ENCODE measurements at regions not wholly inside any gene's neighbourhood (a gene's known extent, or its start where the extent isn't known, plus 50 kb on each side); places are given as distances from the start of the nearest gene placed in this dataset.

DNA sequence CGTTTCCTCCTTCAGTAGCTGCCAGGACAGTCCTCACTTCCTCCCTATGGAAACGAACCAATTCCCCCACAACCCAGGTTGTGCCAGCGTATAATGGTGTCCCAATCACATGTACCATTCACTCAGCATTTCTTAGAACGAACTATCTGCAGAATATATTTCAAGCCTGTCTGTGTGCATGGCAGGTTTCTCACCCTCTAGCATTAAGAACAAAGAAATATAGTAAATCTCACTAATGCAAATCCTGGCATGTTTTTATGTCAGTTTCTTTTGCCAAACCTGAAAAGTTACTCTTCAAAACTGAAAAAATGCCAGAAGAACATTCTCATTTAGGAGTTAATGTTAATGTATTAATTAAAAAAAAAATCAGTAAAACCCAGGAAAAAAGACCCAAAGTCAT, 405.9 kb upstream of the KLF6 start:
- no peak overlapping the region for H3K4me3 ChIP-seq
- no peaks in the 10 kb centered on the region for H3K27me3 ChIP-seq (replicated peaks)
- H3K27ac ChIP-seq = no peak overlapping the region
- 0 out of 2 replicates have a peak, but pooled peaks cover 3% of the 10 kb centered on the region for H3K4me1 ChIP-seq (replicated peaks)
- DNase-seq (ENCODE audit: low read depth in 1 of 2, low spot score in 2 of 2) = no peak
- H3K36me3 ChIP-seq = no peaks in the 10 kb centered on the region
- H3K9me3 ChIP-seq (replicated peaks) = no peaks in the 10 kb centered on the region

DNA sequence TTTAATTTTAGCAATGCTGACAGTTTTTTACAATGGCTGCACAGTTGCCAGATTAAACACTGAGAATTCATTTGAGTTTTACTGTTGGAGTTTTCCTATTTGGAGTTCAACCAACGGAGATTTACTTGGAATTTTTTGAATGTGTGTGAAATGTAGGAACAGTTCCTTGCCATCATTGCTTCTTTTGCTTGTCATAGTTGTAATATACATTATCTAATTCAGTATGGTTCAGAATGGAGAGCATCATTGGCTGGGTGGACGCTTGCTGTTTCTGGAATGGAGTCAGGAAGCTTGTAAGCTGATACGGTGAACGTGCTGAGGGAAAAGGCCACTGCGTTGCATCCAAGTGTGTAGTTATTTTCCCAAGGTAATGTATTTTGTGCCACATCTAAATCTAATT, 404.3 kb upstream of the KLF6 start:
- H3K4me1 ChIP-seq (replicated peaks) = peaks cover 2% of the 10 kb centered on the region
- no peaks in the 10 kb centered on the region for H3K9me3 ChIP-seq (replicated peaks)
- DNase-seq (ENCODE audit: low read depth in 1 of 2, low spot score in 2 of 2) = no peak
- H3K4me3 ChIP-seq = no peak overlapping the region
- no peaks in the 10 kb centered on the region for H3K36me3 ChIP-seq
- H3K27ac ChIP-seq = no peak overlapping the region
- no peaks in the 10 kb centered on the region for H3K27me3 ChIP-seq (replicated peaks)

DNA sequence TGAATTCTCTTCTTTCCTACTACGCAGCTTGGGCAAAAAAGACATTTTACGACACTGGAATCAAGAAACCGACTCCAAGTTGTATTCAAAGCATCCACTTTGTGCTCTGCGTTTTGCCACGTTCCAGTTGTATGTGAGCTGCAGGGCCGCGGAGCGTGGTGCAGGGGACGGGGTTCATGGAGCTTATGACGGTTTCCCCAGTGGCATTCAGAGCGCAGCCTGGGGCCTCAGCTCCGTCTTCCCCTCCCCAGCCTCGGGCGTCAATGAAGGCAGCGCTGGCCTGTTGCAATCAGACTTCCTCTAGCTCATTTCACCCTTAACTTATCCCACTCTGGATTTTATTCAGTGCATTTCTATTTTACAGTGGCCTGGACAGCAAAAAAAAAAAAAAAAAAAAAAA, 403.4 kb upstream of the KLF6 start:
- Histone ChIP-seq H3K9me3 (replicated peaks) (no peaks in the 10 kb centered on the region), H3K27ac (no peak overlapping the region), H3K36me3 (no peaks in the 10 kb centered on the region), H3K4me3 (no peak overlapping the region), H3K4me1 (replicated peaks) (peaks cover 11% of the 10 kb centered on the region), H3K27me3 (replicated peaks) (no peaks in the 10 kb centered on the region)
- DNase-seq (ENCODE audit: low read depth in 1 of 2, low spot score in 2 of 2) = no peak

DNA sequence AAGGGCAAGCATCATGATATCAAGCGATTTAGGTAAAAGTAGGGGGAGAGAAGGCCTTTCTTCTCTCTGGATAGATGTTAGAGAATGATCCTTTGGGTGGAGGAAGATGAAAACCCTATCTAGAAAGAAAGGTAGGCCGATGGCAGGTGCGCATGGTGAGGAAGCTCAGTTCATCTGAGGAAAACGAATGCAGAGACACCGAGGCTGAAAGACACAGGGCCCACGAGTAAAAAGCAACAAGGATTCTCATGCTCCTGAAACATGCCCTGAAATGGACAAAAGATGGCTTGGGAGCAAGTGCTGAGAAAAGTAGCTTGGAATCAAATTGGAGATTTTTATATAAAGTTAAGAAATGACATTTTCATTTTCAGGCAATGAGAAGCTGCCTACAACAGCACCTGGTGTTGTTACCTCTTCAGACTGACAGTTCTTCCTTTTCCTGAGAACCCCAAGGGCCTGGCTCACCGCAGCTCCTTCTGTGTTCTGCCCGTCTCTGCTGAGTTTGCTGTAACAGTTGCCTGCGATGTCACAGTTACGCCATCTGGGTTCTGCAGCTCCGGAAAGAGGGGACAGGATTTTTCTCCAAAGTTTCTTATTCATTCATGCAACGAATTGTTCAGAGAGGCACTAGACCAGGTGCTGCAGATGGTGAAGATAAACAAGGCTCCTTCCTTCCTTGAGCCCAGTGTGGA, 402.0 kb upstream of the KLF6 start:
- Histone ChIP-seq H3K27me3 (replicated peaks) (no peaks in the 10 kb centered on the region), H3K36me3 (no peaks in the 10 kb centered on the region), H3K4me1 (replicated peaks) (peaks cover 12% of the 10 kb centered on the region), H3K4me3 (no peak overlapping the region), H3K9me3 (replicated peaks) (no peaks in the 10 kb centered on the region), H3K27ac (no peak overlapping the region)
- no peak for DNase-seq (ENCODE audit: low read depth in 1 of 2, low spot score in 2 of 2)

DNA sequence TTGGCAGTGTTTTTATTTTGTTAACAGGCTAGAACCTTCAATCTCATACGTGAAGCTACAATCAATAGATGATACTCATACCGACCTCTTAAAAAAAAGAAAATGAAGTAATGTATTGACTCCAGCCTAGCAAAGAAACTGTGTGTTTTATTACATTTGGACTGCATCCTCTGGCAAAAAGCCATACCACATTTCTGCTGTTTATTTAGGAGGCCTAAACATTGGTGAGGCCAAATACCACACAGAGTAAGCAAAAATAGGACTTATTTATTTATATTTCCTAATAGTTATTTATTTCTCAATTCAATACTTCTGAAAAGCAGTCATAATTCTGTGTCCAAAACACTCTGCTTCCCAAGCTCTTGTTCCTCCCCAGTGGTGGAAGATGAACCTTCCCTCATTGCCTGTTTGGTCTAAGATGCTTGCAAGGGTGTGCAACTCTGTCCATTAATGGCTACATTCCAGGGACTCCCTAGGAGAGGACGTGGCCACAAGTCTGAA, 398.8 kb upstream of the KLF6 start:
- no peaks in the 10 kb centered on the region for H3K9me3 ChIP-seq (replicated peaks)
- DNase-seq (ENCODE audit: low read depth in 1 of 2, low spot score in 2 of 2) = peak in 1 of 2 experiments; percentile 78

DNA sequence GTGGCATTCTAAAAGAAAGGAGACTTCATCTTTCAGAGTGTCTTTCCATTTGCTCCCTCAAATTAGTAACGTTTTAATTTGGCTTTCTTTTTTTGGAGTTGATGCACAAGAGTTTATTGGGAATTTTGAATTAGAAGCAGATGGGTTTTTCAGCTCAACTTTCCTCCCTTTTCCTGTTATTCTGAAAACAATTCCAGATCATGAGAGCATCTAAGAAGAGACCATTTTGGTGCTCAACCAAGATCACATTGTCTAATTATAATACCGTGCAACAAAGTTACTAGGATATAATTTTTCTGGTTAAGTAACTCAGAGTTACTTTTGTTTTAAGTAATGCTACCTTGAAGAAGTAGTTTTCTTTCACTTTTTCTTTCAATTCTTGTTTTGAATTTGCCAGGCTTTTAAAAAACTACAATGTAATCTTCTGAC, 396.6 kb upstream of the KLF6 start:
- Histone ChIP-seq H3K27me3 (replicated peaks) (no peaks in the 10 kb centered on the region), H3K4me3 (no peak overlapping the region), H3K36me3 (no peaks in the 10 kb centered on the region), H3K4me1 (replicated peaks) (peaks cover 12% of the 10 kb centered on the region), H3K27ac (no peak overlapping the region), H3K9me3 (replicated peaks) (no peaks in the 10 kb centered on the region)
- DNase-seq (ENCODE audit: low read depth in 1 of 2, low spot score in 2 of 2) = no peak

More for the DNA sequence above, 398.8 kb upstream of the KLF6 start:
- H3K27ac ChIP-seq = no peak overlapping the region
- no peak overlapping the region for H3K4me3 ChIP-seq
- no peaks in the 10 kb centered on the region for H3K36me3 ChIP-seq
- H3K27me3 ChIP-seq (replicated peaks) = no peaks in the 10 kb centered on the region
- H3K4me1 ChIP-seq (replicated peaks) = peaks cover 12% of the 10 kb centered on the region

DNA sequence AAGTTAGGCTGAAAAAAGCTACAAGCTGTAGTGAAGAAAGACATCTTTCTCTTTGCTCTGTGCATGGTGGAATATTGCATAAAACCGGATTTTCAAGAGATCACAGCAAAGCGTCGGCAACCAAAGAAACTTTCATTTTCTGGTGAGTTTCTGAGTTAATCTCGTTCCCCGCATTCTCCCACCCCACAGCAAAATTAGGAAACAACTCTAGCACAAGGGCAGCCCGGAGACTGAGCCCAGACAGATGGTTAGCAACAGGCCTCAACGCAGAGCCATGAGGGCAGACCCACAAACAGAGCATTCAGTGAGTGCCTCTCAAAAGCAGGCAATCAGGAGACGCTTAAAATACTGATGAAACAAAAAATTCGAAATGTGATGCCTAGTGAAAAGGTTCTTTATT, 396.1 kb upstream of the KLF6 start:
- no peak for DNase-seq (ENCODE audit: low read depth in 1 of 2, low spot score in 2 of 2)
- no peaks in the 10 kb centered on the region for H3K36me3 ChIP-seq
- H3K27ac ChIP-seq = no peak overlapping the region
- H3K4me1 ChIP-seq (replicated peaks) = peaks cover 16% of the 10 kb centered on the region
- H3K4me3 ChIP-seq = no peak overlapping the region
- H3K27me3 ChIP-seq (replicated peaks) = no peaks in the 10 kb centered on the region
- H3K9me3 ChIP-seq (replicated peaks) = no peaks in the 10 kb centered on the region

DNA sequence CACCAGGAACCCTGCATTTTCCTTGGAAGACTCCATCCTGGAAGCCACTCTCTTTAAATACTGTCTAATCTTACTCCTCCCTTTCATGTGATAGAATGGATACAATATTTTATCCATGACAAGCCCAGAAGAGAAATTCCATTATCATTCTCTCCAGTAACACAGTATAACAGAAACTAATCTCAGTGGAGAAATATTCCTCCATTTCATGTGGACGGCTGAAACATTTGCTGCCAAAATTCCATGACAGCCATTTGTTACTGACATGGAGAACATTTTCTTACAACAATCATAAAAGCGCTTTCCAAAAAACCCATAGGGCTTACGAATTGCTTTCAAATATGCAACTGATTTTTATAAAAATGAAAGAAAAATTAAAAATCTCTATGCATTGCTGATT, 392.8 kb upstream of the KLF6 start:
- H3K36me3 ChIP-seq = no peaks in the 10 kb centered on the region
- H3K9me3 ChIP-seq (replicated peaks) = no peaks in the 10 kb centered on the region; the same call in 1 of the 2 replicates
- no peak overlapping the region for H3K27ac ChIP-seq
- H3K4me1 ChIP-seq (replicated peaks) = peaks cover 15% of the 10 kb centered on the region
- no peak overlapping the region for H3K4me3 ChIP-seq
- no peaks in the 10 kb centered on the region for H3K27me3 ChIP-seq (replicated peaks)
- DNase-seq (ENCODE audit: low read depth in 1 of 2, low spot score in 2 of 2) = no peak

DNA sequence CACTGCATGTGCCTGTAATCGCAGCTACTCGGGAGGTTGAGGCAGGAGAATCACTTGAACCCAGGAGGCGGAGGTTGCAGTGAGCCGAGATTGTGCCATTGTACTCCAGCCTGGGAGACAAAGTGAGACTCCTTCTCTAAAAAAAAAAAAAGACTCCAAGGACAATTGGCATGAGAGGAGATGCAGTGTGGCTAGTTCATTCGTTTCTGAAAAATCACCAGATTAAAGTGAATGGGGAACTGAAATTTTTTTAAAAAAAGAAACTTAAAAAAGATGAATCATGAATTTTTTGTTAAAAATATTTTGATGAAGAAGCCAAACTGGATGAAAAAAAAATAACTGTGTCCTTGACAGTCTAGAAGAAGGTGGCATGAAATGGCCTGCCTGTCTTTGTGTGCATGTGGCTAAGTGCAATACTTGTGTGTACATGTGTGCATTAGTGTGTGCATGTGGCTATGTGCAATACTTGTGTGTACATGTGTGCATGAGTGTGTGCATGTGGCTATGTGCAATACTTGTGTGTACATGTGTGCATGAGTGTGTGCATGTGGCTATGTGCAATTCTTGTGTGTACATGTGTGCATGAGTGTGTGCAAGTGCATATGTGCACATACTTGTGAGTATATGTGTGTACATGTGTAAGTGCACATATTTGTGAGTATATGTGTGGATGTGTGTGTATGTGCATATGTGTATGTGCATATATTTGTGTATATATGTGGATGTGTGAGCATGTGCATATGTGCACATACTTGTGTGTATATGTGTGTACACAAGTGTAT, 391.7 kb upstream of the KLF6 start:
- peaks cover 15% of the 10 kb centered on the region for H3K4me1 ChIP-seq (replicated peaks)
- H3K9me3 ChIP-seq (replicated peaks) = no peaks in the 10 kb centered on the region; the same call in 1 of the 2 replicates
- no peak overlapping the region for H3K4me3 ChIP-seq
- no peaks in the 10 kb centered on the region for H3K27me3 ChIP-seq (replicated peaks)
- peak overlapping the region; percentile 37; the same call in 1 of the 2 replicates for H3K27ac ChIP-seq
- DNase-seq (ENCODE audit: low read depth in 1 of 2, low spot score in 2 of 2) = no peak
- no peaks in the 10 kb centered on the region for H3K36me3 ChIP-seq

DNA sequence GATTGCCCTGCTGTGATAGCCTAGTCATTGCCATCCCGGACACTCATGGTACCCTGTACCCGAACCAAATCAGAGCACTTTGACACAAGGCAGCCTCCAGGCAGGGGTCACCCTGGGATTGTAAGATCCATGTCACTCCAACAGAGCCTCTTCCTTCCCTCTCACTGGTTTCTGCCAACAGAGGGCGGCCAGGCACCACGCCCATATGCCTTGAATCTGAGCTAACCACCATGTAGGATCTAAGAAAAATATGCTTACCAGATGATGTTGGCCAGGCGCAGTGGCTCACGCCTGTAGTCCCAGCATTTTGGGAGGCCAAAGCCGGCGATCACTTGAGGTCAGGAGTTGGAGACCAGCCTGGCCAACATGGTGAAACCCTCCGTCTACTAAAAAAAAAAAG, 389.2 kb upstream of the KLF6 start:
- Histone ChIP-seq H3K27ac (no peak overlapping the region), H3K4me1 (replicated peaks) (peaks cover 15% of the 10 kb centered on the region), H3K27me3 (replicated peaks) (no peaks in the 10 kb centered on the region), H3K36me3 (no peaks in the 10 kb centered on the region), H3K9me3 (replicated peaks) (no peaks in the 10 kb centered on the region; the same call in 1 of the 2 replicates), H3K4me3 (no peak overlapping the region)
- DNase-seq (ENCODE audit: low read depth in 1 of 2, low spot score in 2 of 2) = no peak

DNA sequence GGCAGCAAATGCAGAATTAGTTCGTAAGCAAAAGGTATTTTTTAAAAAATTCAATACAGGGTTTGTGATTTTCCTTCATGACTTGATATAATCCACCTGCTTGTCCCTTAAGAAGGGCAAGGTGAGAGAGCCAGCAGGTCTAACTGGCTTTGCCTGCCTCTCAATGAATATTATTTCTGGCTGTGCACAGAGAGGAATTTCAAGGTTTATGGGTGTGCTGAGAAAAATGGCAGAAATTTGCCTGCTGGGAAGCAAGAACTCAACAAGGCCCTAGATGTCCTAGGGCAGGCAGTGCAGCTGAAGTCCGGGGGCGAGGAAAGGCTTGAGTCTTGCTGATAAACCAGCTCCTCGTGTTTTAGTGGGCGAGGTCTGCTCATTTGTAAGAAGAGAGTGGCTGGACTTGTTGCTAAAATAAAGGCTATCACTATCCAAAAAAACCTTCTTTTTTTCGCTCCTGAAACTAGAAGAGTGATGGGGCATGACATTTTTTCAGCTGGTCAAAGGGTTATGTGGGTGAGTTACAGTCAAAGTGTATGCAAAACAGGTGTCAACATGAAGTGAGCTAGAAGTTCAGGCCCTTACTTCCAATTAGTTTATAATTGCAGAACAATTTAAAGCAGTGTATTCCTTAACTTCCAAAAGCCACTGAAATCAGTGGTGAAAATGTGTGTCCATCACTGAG, 385.8 kb upstream of the KLF6 start:
- Histone ChIP-seq H3K27me3 (replicated peaks) (no peaks in the 10 kb centered on the region), H3K27ac (no peak overlapping the region), H3K4me3 (no peak overlapping the region), H3K9me3 (replicated peaks) (no peaks in the 10 kb centered on the region; the same call in 1 of the 2 replicates), H3K4me1 (replicated peaks) (peaks cover 10% of the 10 kb centered on the region), H3K36me3 (no peaks in the 10 kb centered on the region)
- no peak for DNase-seq (ENCODE audit: low read depth in 1 of 2, low spot score in 2 of 2)

DNA sequence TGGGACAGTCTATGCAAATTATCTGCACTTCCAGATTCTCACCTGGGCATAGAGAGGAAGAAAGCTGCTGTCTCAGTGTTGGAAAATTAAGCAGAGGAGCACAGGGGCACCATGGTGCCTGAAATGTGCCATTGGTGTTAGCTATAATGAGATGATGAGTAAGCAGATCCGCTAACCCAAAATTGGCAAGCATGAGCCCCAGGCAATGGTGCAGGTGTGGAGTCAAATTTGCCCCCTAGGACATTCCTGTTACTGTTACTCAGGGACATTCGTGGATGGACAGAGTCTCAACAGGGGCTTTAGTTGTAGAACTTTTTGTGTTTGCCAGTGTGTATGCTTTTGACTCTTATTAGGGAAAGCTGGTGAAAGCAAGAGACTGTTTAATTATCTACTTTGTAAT, 385.2 kb upstream of the KLF6 start:
- no peak for DNase-seq (ENCODE audit: low read depth in 1 of 2, low spot score in 2 of 2)
- Histone ChIP-seq H3K27ac (no peak overlapping the region), H3K36me3 (no peaks in the 10 kb centered on the region)

DNA sequence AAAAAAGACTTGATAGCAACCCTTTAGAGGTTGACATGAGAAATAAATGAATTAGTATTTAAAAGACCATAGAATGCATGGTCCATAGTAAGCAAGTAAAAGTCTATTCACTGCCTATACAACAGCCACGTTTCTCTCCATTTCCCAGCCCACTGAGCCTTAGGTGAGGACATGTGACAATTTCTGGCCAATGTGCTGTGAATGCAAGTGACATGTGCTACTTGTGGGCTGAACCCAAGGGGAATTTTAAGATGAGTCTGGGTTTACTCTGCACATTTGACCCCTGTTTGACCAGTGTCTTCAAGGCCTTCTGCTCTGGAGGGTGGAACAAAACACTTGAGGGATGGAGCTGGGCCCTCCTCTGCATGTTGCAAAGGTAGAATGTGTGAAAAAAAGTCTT, 384.4 kb upstream of the KLF6 start:
- DNase-seq (ENCODE audit: low read depth in 1 of 2, low spot score in 2 of 2) = no peak
- Histone ChIP-seq H3K27me3 (replicated peaks) (no peaks in the 10 kb centered on the region), H3K4me1 (replicated peaks) (no peaks in the 10 kb centered on the region), H3K9me3 (replicated peaks) (no peaks in the 10 kb centered on the region; the same call in 1 of the 2 replicates), H3K4me3 (no peak overlapping the region), H3K27ac (no peak overlapping the region), H3K36me3 (no peaks in the 10 kb centered on the region)

More for the DNA sequence above, 385.2 kb upstream of the KLF6 start:
- Histone ChIP-seq H3K27me3 (replicated peaks) (no peaks in the 10 kb centered on the region), H3K9me3 (replicated peaks) (no peaks in the 10 kb centered on the region; the same call in 1 of the 2 replicates), H3K4me3 (no peak overlapping the region), H3K4me1 (replicated peaks) (peaks cover 4% of the 10 kb centered on the region; the same call in 1 of the 2 replicates)

DNA sequence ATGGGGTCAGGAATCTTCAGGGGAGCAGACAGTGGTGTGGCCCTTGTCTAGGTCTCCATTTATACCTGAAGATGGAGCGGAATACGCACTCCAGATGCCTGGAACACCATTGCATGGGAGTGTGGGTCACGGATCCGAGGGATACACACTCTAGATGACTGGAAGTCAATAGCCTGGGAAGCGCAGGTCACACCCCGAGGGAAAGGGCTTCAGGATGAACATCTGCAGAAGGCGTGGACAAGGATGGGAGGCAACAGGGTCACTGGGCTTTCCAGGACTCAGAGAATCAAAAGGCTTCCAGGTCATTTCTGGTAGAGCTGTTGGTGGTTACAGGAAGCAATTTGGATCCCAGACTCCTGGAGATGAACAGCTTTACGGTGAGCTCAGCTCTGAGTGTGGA, 382.2 kb upstream of the KLF6 start:
- H3K9me3 ChIP-seq (replicated peaks) = no peaks in the 10 kb centered on the region
- H3K4me1 ChIP-seq (replicated peaks) = no peaks in the 10 kb centered on the region
- DNase-seq (ENCODE audit: low read depth in 1 of 2, low spot score in 2 of 2) = no peak
- H3K27me3 ChIP-seq (replicated peaks) = no peaks in the 10 kb centered on the region
- no peak overlapping the region for H3K27ac ChIP-seq
- no peak overlapping the region for H3K4me3 ChIP-seq
- no peaks in the 10 kb centered on the region for H3K36me3 ChIP-seq
